ENCODE measurements at regions not wholly inside any gene's neighbourhood (a gene's known extent, or its start where the extent isn't known, plus 50 kb on each side); places are given as distances from the start of the nearest gene placed in this dataset.

- Histone ChIP-seq H3K4me3 (no peak overlapping the region), H3K27me3 (no peaks in the 10 kb centered on the region), H3K9me3 (no peaks in the 10 kb centered on the region), H3K36me3 (no peaks in the 10 kb centered on the region), H3K4me1 (ENCODE audit: insufficient read depth) (no peaks in the 10 kb centered on the region), H3K27ac (no peak overlapping the region)
- TF ChIP-seq CTCF (IDR thresholded peaks at IDR 0.05) (no peak), POLR2A (IDR thresholded peaks at IDR 0.05) (no peak), EP300 (IDR thresholded peaks at IDR 0.05) (no peak)
- no peak for DNase-seq
- intact Hi-C loops (cut with DNase I) = no loop called here
- WGBS, 3 donors = 73 to 86% (median 80%) methylated on average over 4 of the region's 4 CpGs
These were observed 290.3 kb downstream of the CHRM3 start for GRCh38 chr1:239676522-239677273.

- no peaks in the 10 kb centered on the region for H3K9me3 ChIP-seq
- H3K27me3 ChIP-seq = no peaks in the 10 kb centered on the region
- TF ChIP-seq POLR2A (IDR thresholded peaks at IDR 0.05) = no peak
- TF ChIP-seq EP300 (IDR thresholded peaks at IDR 0.05) = no peak
- no peak for TF ChIP-seq CTCF (IDR thresholded peaks at IDR 0.05)
- DNase-seq = no peak
- intact Hi-C loops (cut with DNase I) = no loop called here
- no peaks in the 10 kb centered on the region for H3K36me3 ChIP-seq
- H3K4me1 ChIP-seq (ENCODE audit: insufficient read depth) = no peaks in the 10 kb centered on the region
- no peak overlapping the region for H3K27ac ChIP-seq
- WGBS, 3 donors = 59 to 64% (median 64%) methylated on average over 3 of the region's 3 CpGs
- H3K4me3 ChIP-seq = no peak overlapping the region
These were observed 291.0 kb downstream of the CHRM3 start for GRCh38 chr1:239677362-239677761.

DNA sequence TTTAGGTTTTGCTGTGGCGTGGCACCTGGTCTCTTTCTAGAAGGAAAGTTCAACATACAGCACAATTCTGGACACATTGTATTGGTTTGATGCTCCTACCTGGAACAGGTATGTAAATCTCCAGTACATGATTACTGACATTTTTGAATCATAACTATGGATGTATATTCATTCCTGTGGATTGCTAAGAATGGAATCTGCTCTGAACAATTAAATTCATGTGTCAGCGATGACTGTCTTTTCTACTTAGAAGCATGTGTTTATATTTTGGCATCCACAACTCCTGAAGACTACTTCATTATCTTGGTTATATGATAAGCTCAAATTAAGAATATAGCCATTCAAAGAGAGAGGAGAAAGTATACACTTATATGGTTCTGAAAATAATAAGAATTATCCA lies 291.8 kb downstream of the CHRM3 start:
- Histone ChIP-seq H3K27ac (no peak overlapping the region), H3K4me3 (no peak overlapping the region), H3K9me3 (no peaks in the 10 kb centered on the region), H3K36me3 (no peaks in the 10 kb centered on the region), H3K27me3 (no peaks in the 10 kb centered on the region), H3K4me1 (ENCODE audit: insufficient read depth) (no peaks in the 10 kb centered on the region)
- TF ChIP-seq POLR2A (IDR thresholded peaks at IDR 0.05) (no peak), CTCF (IDR thresholded peaks at IDR 0.05) (no peak), EP300 (IDR thresholded peaks at IDR 0.05) (no peak)
- WGBS, 3 donors = 93 to 99% (median 95%) methylated on average over 2 of the region's 2 CpGs
- intact Hi-C loops (cut with DNase I) = no loop called here
- no peak for DNase-seq

DNA sequence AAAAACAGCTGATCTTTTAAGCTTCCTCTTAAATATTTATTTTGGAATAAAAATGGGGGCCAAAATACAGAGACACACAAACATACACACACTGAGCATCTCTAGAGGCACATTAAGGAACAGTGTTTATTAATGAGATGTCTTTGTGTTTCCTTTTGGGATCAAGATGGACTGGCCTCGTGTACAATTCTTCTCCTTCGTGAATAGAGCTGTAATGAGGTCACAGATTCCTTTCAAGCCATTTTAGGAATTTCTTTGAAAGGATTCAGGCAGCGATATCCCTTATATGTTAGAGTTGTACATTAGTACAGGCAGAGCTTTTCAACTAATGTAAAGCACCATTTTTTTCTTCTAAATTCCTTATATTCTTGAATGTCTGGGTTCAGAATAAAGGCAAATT lies 295.7 kb downstream of the CHRM3 start:
- no peaks in the 10 kb centered on the region for H3K9me3 ChIP-seq
- no peak overlapping the region for H3K27ac ChIP-seq
- no peak for DNase-seq
- H3K27me3 ChIP-seq = no peaks in the 10 kb centered on the region
- intact Hi-C loops (cut with DNase I) = no loop called here
- no peak overlapping the region for H3K4me3 ChIP-seq
- TF ChIP-seq EP300 (IDR thresholded peaks at IDR 0.05) (no peak), POLR2A (IDR thresholded peaks at IDR 0.05) (no peak), CTCF (IDR thresholded peaks at IDR 0.05) (no peak)
- H3K4me1 ChIP-seq (ENCODE audit: insufficient read depth) = no peaks in the 10 kb centered on the region
- no peaks in the 10 kb centered on the region for H3K36me3 ChIP-seq
- 64 to 72% (median 65%) methylated on average over 3 of the region's 3 CpGs for WGBS, 3 donors

Data from ovary (tissue), 7 donors.